ENCODE measurements at regions not wholly inside any gene's neighbourhood (a gene's known extent, or its start where the extent isn't known, plus 50 kb on each side); places are given as distances from the start of the nearest gene placed in this dataset.

DNA sequence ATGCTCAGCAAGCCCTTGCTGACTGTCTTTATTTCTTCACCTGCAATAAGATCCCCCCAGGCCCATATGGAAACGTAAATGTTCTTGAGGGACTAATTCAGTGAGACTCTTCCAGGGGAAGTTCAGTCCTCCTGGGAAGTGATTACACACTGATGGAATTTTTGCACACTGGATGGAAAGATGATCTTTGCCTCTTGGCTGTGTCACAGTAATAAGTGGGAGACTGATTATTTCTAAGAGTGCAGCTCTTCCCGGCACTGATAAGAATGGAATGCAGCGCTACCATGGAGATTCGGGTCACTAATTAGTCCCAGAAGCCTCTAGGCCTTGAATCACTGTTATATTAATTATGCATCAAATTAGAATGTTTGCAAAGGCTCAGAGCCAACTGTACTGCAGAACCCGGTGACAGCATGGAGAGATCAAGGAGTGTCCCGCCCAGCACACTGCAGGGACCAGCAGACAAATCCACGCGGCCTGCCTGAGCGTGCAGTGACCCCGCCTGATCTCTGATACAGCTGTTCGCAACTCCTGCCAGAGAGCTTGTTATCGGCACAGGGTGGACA, 178.3 kb downstream of the SNX19 start:
- peak; percentile 28 for DNase-seq (ENCODE audit: low read depth)

DNA sequence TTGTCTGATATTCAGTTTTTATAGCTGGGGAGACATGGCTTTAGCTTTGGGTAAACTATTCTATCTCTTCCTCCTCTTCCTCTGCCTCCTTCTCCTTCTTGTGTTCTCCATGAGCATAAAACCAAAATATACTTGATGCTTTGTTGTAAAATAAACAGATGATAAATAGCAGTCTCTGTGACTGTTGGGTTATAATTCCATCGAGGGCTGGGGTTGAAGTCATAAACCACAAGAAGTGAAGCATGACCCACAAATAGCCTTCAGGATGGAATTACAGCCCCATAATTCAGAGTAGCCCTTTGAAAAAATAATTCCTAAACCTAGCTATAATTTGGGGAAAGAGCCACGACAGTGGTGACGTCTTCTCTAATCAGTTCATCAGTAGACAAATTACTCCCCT, 177.7 kb downstream of the SNX19 start:
- DNase-seq (ENCODE audit: low read depth), result peak; percentile 33

DNA sequence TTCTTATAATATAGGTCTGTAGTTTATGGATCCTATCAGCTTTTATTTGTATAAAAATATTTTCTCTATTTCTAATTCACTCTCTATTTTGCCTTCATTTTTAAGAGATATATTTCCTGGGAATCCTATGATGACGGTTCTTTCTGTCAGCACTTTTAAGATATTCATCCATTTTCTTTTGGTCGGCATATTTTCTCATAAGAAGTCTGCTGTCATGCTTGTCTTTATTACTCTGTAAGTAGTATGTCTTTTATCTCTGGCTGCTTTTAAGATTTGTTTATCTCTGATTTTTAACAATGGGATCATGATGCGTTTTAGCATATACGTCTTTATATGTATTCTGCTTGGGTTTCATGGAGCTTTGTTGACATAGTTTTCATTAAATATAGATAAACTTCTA, 175.5 kb downstream of the SNX19 start:
- no peak for DNase-seq (ENCODE audit: low read depth)

DNA sequence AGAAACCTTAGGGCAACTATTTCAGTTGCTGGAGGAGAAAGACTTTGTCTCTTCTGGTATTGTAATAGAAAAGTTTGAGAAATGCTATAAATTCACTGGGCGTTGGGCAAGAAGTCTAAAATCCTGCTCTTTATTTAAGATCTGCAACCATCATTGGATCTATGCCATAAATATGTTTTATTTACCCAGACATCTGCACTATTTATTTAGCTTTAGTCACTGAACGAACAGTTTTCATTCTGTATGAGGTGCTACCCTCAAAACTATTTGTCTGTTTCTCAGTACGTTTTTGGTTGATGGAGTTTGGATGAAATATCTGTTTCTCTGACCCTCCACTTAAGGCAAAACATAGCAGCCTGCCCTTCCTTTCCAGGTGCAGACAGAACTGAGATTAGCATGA, 171.5 kb downstream of the SNX19 start:
- DNase-seq (ENCODE audit: low read depth), result no peak

DNA sequence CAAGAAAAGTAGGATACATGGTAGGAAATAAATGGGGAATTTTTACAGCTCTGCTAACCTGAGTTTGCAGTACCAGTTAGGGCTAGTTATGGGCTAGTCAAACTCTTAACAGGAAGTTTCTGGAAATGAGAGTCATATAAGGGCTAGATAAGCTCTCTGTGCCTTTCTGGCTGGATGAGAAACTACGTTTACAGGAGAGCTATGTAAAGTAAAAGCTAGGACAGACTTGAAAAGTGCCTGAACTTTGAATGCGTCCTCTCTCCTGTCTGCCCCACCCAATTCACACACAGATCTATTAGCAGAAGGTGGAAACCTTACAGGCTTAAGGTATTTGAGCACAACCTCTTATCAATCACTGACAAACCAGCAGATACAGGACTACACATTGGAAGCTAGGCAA, 167.1 kb downstream of the SNX19 start:
- DNase-seq (ENCODE audit: low read depth), result no peak

DNA sequence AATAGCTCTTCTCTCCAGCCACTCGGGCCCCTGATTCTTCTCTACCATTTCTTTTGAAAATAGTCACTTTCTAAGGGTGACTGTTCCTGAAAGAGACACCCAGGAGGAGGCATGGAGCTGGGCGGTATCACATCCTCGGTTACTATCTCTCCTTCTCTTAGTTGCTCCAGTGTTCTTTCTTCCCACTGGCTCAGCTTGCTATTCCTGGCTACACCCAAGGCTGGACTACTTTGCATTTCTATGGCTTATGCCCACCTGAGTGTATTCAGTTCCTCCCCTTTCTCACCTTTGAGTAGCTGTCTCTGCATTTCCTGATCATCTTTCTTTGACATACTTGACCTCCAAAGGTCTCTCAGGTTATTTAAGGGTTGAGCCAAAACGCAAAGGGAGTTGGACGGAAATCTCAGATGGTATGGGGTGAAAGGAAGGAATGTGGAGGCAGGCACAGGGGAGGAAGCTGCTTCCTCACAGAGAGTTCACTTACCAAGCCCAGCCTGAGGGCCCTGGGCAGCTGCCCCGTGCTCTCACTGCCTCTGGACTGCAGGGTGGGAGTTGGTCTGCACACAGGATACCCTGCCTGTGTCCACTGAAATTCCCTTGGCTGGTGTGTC, 155.7 kb downstream of the SNX19 start:
- no peak for DNase-seq (ENCODE audit: low read depth)

DNA sequence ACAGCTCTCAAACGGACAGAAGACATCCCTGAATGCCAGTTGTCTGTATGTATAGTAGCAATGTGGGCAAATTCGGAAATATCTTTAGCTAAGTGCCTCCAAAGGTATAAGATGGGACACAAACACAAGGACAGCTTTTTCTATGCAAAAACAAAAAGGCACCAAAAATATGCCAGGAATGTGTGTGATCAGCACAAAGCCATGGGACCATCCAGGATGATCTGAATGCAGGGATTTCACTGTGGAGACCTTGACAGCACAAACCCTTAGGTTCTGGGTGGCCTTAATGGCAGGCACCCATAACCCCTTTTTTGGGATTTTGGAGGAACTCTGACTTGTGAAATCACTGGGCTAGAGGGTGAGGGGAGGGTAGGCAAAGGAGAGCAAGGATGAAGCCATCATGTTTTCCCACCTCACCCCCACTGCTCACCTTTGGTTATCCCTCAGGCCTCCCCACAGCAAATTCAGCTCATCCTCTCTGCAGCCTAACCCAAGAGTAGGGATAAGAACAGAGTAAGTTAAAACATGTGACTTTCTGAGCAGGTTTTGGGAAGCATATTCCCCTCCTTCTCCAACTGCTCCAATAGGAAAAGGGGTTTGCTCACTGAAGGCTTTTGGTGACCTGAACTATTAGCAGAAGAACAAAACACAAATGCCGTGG, 154.6 kb downstream of the SNX19 start:
- no peak for DNase-seq (ENCODE audit: low read depth)

DNA sequence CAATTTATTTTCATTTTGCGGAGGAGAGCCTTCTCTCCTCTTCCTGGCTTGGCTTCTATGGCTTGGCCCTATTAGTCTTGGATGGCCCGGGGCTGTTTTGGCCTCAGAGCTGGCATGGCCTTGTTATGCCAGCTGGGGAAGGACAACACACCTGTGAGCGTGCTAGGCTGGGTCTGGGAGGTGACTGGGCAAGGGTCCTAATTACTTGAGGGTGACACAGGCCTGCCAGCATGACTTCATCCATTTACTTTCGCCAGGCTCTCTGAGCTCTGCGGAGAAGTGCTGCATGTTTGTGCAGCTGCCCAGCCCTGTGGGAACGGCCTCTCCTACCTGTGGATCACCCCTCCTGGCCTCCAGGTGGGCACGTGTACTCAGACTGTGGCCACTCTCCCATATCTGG, 153.6 kb downstream of the SNX19 start:
- DNase-seq (ENCODE audit: low read depth), result no peak

DNA sequence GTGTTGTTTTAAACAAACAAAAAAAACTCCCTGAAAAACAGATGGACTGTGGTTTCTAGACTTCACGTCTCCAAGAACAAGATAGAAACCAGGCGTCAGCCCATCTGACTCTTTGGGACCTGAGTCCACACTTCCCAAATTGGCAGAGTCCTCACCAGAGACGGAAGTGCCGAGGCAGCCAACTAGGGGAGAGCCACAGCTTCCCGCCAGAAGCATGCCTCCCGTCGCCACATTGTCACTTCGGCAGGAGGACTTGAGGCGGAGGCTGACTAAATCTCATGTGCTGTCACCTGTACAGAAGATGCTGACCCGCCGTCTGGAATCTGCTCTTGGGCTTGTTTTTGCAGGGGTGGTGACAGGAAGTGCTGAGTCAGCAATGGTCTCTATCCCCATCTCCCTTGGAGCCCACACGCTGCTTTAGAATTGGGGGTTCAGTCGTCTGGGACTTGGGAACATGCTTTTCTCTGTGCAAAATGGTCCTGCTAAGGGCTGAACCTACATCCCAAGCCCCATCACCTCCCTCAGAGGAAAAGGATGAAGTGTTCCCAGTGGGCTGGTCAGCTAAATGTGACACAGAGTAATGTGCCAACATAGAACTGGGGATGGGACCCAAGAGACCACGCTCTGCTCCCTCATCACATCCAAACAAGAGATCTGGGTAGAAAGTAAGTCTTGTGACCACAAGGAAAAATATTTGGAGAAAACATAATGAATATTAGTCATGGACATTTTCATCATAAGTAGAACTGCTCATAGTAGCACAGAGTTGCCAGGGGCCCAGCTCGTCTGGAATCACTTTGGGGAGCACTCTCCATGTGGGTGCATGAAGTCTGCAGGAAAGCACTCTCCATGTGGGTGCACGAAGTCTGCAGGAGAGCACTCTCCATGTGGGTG, 152.9 kb downstream of the SNX19 start:
- no peak for DNase-seq (ENCODE audit: low read depth)

DNA sequence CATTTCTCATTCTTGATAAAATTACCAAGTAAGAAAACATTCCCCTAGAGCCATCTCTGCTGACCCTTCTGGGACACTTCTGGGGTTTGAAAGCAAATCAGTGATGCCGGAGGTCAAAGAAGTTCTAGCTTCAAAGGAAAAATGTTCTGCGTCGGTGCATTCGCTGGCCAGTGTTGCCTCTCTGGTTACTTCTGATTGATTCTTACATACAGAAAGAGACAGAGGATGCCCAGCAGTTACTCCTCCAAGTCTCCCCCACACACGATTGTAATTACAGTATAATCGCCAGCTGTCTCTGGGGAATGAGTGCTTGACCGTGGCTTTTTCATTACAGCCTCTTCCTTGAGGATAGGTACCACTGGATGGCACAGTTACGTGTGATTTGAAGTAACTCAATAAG, 150.9 kb downstream of the SNX19 start:
- no peak for DNase-seq (ENCODE audit: low read depth)

DNA sequence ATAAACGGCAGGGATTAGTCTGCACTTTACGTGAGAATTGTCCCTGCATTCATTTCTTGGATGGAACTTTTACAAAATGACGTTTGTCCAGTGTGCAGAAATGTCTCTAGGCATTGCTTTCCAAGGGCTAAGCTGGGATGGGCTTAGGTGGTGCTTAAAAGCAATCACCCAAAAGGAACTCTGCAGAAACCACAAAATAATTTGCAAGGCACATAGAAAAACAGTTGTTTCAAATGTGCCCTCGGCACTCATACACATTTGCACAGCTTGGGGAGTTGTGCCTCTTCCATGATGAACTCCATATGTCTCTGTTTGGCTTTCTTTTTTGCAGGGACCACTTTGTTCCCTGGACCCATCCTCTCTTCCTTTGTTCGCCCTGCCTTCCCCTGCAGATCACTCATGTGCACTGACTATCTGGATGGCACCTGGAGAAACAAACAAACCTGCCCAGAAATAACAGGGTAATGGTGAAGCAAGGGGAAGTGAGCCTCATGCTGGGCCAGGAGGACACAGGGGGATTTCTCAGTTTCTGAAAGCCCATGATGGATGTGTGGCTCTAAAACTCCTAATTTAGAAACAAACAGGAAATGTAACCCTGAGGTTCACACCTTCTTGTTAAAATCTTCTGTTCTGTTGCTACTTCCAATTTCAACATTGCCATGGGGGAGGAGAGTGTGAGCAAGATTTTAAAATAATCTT, 150.2 kb downstream of the SNX19 start:
- DNase-seq (ENCODE audit: low read depth), result no peak

DNA sequence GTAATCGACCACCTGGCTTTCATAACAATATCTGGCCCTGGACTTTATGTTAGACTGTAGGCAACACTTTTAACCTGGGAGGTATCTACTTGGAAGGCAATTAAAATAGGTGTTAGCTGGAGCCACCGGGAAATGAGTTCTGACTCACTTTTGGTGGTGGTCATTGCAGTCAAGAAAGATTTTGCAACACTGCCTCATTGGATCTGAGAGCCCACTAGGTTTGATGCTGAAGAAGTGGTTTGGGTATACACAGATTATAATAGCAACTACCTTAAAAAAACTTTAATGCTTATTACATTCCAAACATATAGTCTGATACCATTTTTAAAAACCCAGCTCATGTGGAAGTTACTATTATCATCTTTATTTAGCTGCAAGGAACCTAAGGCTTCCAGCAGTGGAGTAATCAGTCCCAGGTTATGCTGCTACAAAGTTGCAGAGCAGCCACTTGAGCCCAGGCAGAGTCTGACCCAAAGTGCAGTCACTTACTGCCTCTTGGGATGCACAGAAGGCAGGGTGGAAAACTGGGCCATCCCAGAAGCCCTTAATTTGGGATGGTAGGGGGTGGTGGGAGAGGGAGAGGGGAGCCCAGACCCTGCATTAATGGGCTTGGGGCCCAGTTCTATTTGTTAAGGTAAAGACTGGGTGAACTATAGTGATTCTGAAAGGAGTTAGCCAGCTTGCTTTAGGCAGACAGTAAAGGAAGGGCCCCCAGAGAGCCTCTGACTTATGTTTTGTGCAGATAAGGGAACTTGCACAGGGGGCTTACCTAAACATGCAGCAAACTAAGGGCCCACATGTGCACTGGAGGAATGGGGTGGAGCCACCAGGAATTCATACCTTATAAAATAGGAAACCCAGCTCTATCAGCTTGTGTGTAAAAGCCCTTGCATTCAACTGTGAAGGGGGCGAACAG, 149.4 kb downstream of the SNX19 start:
- no peak for DNase-seq (ENCODE audit: low read depth)

DNA sequence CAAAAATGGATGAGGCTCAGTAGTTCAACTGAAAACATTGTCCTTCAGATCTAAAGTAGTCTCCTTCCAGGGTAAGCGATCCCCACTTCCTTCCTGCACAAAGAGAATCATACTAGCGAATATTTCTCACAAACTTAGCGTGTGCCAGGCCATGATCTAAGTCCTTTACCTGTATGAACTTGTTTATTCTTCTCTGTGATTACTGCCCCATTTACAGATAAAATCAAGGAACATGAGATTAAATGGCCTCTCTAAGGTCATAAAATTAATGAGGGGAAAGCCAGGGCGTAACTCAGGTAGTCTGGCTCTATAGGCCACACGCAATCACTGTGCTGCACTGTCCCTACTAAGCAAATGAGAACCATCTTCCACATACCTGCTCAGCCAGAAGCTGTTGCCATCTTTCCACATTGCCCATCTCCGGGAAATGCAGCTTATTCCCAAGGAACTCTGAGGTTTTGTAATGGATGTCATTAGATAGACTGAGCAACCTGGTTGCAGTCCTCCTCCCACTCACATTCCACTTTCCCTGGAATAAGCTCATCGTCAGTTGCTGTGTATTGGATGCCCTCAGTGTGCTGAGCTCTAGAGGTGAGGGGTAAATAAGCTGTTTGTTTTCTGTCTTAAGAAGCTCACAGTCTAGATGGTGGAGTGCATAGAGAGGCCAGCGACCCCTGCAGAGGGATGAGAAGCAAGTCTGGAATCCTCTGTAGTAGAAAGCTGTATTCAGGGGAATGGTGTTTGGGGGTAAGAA, 146.3 kb downstream of the SNX19 start:
- DNase-seq (ENCODE audit: low read depth), result no peak

DNA sequence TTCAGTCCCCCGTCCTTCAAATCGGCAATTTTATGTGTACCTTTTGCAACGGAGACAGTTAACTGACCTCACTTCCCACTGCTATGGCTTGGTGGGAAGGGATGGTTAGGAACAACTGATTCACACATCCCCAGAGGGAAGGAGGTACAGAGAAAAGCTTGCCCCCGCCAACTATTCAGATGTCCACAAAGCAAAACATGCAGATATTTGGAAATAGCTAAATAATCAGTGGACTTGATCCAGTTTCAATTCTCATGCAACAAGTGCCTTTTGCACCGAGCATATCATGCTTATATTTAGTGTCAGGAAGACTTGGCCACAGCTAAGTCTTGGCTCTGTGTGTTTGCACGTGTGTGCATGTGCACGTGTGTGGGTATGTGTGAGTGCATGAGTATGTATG, 144.6 kb downstream of the SNX19 start:
- DNase-seq (ENCODE audit: low read depth), result no peak

DNA sequence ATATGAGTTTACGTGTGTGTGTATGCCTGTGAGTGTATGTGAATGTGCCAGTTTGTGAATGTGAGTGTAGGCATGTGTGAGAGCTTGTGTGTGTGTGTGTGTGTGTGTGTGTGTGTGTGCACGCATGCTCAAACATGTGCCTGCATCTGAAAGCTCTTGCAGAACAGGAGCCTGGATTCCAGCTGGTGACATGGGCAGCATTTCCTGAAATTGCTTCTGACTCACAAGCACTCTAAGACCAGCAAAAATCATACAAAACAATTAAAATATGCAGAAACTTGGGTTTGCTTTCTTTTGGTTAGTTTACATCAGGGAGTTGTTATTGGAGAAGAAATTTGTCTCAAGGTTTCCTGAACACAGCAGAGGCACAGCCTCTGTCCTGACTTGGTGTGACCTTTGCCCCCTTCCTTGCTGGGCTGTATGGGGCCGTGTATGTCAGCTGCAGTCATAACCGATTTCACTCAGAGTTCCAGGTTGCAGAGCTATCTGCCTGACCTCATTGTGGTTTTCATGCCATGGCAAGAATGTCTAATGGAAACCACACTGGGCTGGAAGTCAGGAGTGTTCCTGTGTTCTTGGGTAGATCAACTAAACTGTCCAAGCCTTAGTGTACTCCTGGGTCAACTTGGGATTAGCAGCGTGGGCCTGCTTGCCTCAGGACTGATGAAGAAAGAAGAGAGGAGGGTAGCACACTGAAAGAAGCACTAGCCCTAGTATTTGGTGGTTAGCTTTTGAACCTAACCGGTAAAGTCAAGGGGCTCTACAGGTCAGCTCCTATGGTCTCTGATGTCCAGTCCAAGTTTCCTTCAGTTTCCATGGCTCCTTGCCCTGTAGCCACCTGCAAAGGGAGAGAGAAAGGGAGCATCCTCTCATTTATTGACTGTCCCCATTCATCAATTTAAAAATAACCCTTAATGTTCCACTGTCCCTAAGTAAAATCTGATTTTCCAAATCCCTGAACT, 143.7 kb downstream of the SNX19 start:
- peak; percentile 88 for DNase-seq (ENCODE audit: low read depth)

DNA sequence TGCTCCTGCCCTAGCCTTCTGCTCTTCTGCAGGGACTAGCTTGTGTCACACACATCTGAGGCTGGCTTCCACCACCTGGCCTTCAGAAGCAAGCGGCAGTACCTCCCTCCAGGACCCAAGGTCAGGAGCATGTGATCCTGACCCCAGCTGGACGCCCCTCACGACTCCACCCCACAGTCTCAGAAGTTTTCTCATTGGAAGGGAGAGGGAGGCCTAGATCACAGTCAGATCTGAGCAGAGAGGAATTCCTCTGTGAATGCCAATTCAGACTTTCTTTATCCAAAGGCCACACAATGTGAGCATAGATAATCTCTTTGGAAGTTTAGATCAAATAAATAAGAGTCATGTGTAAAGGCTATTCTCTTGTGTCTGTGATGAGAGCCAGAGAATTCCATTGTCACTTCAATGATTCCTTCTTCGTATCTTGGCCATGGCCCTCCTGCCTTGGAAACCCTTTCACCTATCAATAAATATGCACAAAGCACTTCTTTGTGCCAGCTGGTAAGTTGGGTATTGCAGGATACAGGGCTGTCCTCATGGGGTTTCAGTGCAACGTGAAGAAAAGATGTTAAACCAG, 142.9 kb downstream of the SNX19 start:
- DNase-seq (ENCODE audit: low read depth), result no peak

DNA sequence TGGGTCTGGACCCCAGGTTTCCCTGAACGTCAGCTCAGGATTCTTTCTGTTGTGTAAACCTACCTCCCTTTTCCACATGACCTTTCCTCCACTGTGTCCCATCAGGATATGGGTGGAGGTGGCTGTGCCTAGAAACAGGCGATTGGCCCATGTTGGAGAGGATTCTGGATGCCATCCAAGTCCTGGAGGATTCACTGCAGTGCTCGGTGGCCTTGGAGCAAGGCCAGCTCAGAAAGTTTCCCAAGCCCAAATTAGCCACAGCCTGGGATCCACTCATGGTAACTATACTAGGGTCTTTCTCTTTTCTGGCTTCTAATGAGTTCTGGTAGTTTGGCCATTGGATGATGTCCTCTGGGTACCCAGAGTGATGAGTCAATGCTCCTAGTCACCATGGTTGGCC, 141.6 kb downstream of the SNX19 start:
- no peak for DNase-seq (ENCODE audit: low read depth)

DNA sequence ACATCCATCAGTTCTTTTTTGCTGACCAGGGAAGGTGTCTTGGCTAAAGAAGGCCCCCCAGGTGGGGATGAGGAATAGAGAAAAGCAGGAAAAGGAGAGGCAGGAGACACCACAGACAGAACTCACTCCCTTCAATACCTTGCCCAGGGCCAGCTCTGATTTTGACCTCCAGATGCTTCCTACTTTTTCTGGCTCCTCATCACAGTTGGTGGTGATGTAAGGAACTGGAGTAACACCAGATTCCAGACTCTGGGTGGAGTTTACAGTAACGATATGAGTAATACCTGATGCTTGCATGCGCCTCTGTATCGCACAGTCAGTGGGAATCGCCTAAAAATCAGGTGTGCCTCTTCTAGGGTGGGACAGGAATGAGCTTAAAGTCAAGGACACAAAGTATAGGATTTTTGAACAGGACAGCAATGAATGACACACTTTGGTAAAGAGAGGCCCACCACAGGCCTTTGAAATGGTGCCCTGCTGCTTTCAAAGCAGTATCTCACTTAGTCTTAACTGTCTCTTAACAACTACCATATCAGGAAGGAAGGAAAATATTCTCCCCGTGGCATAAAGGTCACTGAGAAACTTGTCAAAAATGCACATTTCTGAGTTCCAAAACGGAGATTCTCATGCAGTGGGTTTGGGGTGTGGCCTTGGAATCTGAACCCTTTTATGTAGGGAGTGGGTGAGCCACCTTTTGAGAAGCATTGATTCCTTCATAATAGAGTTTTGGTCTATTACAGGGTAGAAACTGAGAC, 140.8 kb downstream of the SNX19 start:
- peak; percentile 69 for DNase-seq (ENCODE audit: low read depth)
